ENCODE measurements at regions not wholly inside any gene's neighbourhood (a gene's known extent, or its start where the extent isn't known, plus 50 kb on each side); places are given as distances from the start of the nearest gene placed in this dataset.
"Not testable (repeated sequence)": the region's sequence is repeated elsewhere in the genome, so short reads cannot be mapped to it uniquely, and the experiment has no call there.

- H3K36me3 Mint-ChIP-seq = peaks cover 1% of the 10 kb centered on the region
- H3K4me1 Mint-ChIP-seq = peaks cover 9 to 22% (median 13%) of the 10 kb centered on the region in 3 donors
Measured at GRCh38 chr7:45255187-45255586, 97.6 kb downstream of the RAMP3 start.

DNA sequence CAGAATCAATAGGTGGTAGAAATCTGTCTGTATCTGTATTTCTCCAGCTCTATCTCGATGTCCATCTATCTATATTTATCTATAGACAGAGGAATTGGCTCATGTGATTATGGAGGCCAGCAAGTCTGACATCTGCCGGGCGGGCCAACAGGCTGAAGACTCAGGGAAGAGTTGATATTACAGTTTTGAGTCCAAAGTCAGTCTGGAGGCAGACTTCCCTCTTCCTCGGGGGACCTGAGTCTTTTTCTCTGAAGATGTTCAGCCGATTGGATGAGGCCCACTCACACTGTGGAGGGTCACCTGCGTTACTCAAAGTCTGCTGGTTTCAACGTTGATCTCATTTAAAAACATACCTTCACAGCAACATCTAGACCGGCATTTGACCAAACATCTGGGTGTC, 98.7 kb downstream of the RAMP3 start:
- H3K36me3 Mint-ChIP-seq = no peaks in the 10 kb centered on the region
- H3K9me3 Mint-ChIP-seq = no peaks in the 10 kb centered on the region
- peaks cover 9 to 23% (median 13%) of the 10 kb centered on the region in 3 donors for H3K4me1 Mint-ChIP-seq
- H3K27me3 Mint-ChIP-seq = peaks cover 33% of the 10 kb centered on the region
- H3K27ac Mint-ChIP-seq = no peak overlapping the region
- H3K4me3 Mint-ChIP-seq = peak overlapping the region in 1 of 4 donors; percentile 20

More at GRCh38 chr7:45255187-45255586, 97.6 kb downstream of the RAMP3 start:
- no peak overlapping the region for H3K4me3 Mint-ChIP-seq
- peaks cover 33% of the 10 kb centered on the region for H3K27me3 Mint-ChIP-seq
- H3K9me3 Mint-ChIP-seq = no peaks in the 10 kb centered on the region
- no peak overlapping the region for H3K27ac Mint-ChIP-seq

DNA sequence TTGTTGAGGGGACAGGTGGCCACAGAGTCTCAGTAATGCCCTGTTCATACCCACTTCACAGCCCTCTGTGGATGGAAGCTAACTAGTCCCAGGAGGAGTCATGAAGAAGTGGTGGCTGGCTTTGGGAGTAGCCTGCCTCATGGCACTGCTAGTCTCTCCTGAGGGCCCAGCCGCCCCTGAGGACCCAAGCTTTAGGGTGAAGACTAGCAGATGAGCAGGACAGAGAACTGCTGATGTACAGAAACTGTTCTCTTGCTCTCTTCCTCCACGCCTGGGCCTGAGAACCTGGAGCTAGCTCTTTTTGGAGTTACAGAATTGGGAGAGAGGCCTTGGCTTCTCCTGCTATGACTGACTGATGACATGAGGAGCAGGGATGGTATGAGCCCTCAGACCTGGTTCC, 99.2 kb downstream of the RAMP3 start:
- peaks cover 33% of the 10 kb centered on the region for H3K27me3 Mint-ChIP-seq

DNA sequence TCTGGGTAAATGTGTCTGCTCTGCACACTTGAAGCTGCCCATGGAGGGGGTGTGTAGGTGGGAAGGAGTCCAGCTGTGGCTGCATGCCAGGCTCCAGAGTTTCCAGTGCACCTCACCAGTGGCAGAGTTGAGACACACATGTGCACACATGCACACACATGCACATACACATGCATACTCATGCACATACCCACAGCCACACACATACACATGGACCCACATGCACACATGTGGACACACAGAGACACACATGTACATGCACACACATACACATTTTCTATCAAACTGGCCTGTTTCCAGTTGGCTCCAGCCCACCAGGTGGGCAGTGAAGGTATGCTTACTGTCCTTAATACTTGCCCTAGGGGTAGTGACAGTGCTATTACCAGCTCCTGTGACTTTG, 99.7 kb downstream of the RAMP3 start:
- Mint-ChIP-seq H3K27ac (no peak overlapping the region), H3K4me3 (peak overlapping the region in 1 of 4 donors; percentile 38), H3K27me3 (peaks cover 34% of the 10 kb centered on the region)

More for the DNA sequence above, 99.2 kb downstream of the RAMP3 start:
- Mint-ChIP-seq H3K4me3 (no peak overlapping the region), H3K9me3 (no peaks in the 10 kb centered on the region), H3K36me3 (no peaks in the 10 kb centered on the region), H3K4me1 (peaks cover 9 to 23% (median 13%) of the 10 kb centered on the region in 3 donors), H3K27ac (no peak overlapping the region)

GRCh38 chr7:45258533-45259226, 101.1 kb downstream of the RAMP3 start:
- H3K4me1 Mint-ChIP-seq = peaks cover 9 to 23% (median 11%) of the 10 kb centered on the region in 3 donors

More for the DNA sequence above, 99.7 kb downstream of the RAMP3 start:
- peaks cover 9 to 23% (median 13%) of the 10 kb centered on the region in 3 donors for H3K4me1 Mint-ChIP-seq
- H3K36me3 Mint-ChIP-seq = no peaks in the 10 kb centered on the region
- peaks cover 2 to 3% (median 2%) of the 10 kb centered on the region in 3 donors for H3K9me3 Mint-ChIP-seq

DNA sequence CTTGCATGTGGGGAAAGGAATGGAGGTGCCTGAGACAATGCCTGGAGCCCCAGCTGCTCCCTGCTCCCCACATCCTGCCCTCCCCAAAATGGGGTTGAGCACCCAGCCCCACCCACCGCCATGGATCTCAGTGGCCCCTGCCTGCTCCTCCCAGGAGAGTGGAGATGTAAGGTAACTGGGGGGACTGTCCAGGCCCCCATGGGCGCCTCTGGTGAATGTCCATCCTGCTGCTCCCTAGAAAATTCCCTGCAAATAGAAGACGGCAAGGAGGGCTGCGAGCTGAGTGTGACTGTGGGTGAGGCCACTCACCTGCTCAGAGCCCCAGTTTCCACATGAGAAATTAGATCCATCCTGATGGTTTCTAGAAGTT, 101.6 kb downstream of the RAMP3 start:
- peaks cover 9 to 23% (median 11%) of the 10 kb centered on the region in 3 donors for H3K4me1 Mint-ChIP-seq
- H3K36me3 Mint-ChIP-seq = no peaks in the 10 kb centered on the region
- H3K4me3 Mint-ChIP-seq = no peak overlapping the region
- H3K27ac Mint-ChIP-seq = no peak overlapping the region
- H3K27me3 Mint-ChIP-seq = peaks cover 31% of the 10 kb centered on the region
- peaks cover 2 to 14% (median 7%) of the 10 kb centered on the region in 3 donors for H3K9me3 Mint-ChIP-seq

More at GRCh38 chr7:45258533-45259226, 101.1 kb downstream of the RAMP3 start:
- Mint-ChIP-seq H3K9me3 (peaks cover 2 to 14% (median 7%) of the 10 kb centered on the region in 3 donors), H3K27me3 (peaks cover 35% of the 10 kb centered on the region), H3K36me3 (no peaks in the 10 kb centered on the region), H3K4me3 (peak overlapping the region in 2 of 4 donors; percentile 13 to 84), H3K27ac (peak overlapping the region in 1 of 3 donors; percentile 20)

DNA sequence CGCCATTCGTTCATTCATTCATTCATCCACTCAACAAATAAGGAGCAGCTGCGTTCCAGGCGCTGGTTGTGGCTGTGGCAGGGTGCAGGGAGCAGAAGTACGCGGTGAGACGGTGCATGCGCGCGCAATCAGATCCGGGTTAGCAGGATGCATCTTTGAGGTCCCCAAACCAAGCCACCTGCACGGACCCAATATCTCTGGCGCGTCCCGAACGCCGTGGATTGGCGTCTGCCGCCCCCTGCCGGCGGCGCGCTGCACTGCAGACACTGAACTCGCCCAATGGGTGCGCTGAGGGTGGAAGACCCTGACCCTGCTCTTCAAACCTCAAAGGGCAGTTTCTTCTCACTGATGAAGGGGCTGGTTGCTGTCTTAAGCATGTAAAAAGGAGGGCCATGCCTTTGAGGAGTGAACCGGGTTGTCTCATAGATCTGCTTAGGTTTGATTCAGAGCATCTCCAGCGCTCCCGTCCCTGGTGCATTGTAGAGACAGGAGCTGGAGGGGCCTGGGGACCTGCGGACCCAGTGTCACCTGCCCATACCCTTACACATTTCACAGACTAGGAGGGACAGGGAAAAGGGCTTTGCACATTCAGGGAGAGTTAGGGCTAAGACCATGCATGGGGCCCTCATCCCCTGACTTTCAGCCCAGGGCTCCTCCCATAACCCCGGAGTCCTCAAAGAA, 102.5 kb downstream of the RAMP3 start:
- Mint-ChIP-seq H3K9me3 (peaks cover 2 to 14% (median 7%) of the 10 kb centered on the region in 3 donors), H3K4me3 (peak overlapping the region in 2 of 4 donors; percentile 28 to 63), H3K36me3 (no peaks in the 10 kb centered on the region), H3K27me3 (peaks cover 28% of the 10 kb centered on the region), H3K4me1 (peaks cover 9 to 23% (median 11%) of the 10 kb centered on the region in 3 donors), H3K27ac (no peak overlapping the region)

DNA sequence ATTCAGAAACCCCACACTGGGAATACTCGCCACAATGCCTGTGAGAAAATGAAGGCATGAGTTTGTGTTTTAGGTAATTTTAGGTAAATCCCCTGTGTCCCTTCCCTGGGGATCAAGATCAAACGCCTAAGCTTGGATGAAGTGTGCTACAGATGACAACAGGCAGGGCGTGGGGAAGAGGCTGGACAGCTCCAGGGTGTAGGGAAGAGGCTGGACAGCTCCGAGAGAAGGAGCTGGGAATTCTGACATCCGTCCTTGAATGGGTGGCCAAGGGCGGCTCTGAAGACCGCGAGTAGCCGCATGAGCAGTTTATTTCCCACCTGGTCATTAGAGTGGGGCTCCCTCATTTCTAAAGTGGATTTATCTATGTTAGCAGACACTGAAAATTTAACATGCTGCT, 109.7 kb downstream of the RAMP3 start:
- H3K9me3 Mint-ChIP-seq = peaks cover 0 to 12% (median 7%) of the 10 kb centered on the region in 3 donors
- no peak overlapping the region for H3K4me3 Mint-ChIP-seq
- peaks cover 2% of the 10 kb centered on the region for H3K36me3 Mint-ChIP-seq
- peaks cover 22% of the 10 kb centered on the region for H3K27me3 Mint-ChIP-seq
- H3K4me1 Mint-ChIP-seq = no peaks in the 10 kb centered on the region
- no peak overlapping the region for H3K27ac Mint-ChIP-seq

DNA sequence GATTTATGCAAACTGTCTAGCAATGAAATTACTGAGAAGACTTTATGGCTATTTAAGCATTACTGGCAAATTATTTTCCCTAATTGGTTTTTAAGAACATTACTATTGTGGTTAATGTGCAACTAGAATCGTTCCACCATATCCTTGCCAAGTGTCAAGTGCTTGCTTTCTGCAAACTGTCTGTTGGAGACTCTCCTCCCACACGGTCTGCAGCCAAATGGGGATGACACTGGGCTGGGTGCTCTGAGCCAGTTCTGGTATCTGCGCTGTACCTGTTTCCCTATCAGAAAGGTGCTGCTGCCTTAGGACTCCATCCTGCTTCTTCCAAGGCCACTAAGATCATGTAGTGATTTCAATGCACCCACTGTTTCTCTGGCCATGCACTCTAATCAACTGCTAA, 110.4 kb downstream of the RAMP3 start:
- Mint-ChIP-seq H3K9me3 (peaks cover 0 to 13% (median 6%) of the 10 kb centered on the region in 3 donors), H3K4me3 (no peak overlapping the region), H3K27ac (no peak overlapping the region), H3K36me3 (peaks cover 2% of the 10 kb centered on the region), H3K27me3 (peaks cover 20% of the 10 kb centered on the region), H3K4me1 (no peaks in the 10 kb centered on the region)

DNA sequence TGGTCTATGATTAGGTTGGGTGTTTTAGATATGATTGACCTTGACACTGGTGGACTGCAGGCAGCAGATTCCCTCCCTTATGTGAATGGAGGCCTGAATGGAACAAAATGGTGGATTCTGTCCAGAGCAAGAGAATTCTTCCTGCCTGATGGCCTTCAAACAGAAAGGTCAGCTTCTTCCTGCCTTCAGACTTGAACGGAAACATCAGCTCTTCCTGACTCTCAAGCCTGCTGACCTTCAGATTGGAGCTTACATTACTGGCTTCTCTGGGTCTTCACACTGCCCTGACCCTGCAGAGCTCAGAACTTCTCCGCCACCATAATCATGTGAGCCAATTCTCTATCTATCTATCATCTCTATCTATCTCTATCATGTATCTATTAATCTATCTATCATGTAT, 111.6 kb downstream of the RAMP3 start:
- H3K27ac Mint-ChIP-seq = no peak overlapping the region
- H3K4me1 Mint-ChIP-seq = no peaks in the 10 kb centered on the region
- H3K27me3 Mint-ChIP-seq = peaks cover 20% of the 10 kb centered on the region
- peaks cover 2% of the 10 kb centered on the region for H3K36me3 Mint-ChIP-seq
- H3K4me3 Mint-ChIP-seq = no peak overlapping the region
- H3K9me3 Mint-ChIP-seq = peaks cover 0 to 12% (median 4%) of the 10 kb centered on the region in 3 donors

- peaks cover 0 to 3% (median 2%) of the 10 kb centered on the region in 3 donors for H3K9me3 Mint-ChIP-seq
- H3K4me1 Mint-ChIP-seq = peaks cover 0 to 2% (median 0%) of the 10 kb centered on the region in 3 donors
- no peak overlapping the region for H3K4me3 Mint-ChIP-seq
- H3K36me3 Mint-ChIP-seq = no peaks in the 10 kb centered on the region
- H3K27me3 Mint-ChIP-seq = peaks cover 9% of the 10 kb centered on the region
- H3K27ac Mint-ChIP-seq = no peak overlapping the region
Measured at GRCh38 chr7:45278763-45279398, 121.3 kb downstream of the RAMP3 start.

DNA sequence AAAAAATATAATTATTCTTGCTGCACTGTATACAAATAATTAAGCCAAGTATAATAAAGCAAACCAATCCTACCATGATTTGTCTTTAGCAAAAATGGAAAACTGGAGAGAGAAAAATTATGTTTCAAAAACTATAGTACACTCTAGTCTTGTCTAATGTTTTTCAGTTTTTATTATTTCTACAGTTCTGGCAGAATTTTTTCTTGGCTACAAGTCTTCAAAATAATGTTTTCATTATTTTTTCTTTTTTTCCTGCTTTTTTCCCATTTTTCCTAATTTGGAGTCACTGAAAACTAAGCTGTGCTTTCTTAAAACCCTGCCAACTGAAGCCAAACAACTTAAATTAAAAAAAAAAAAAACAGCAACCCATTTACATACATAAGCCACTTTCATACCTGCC, 132.0 kb downstream of the RAMP3 start:
- Mint-ChIP-seq H3K27me3 (peaks cover 10% of the 10 kb centered on the region), H3K9me3 (peaks cover 3 to 12% (median 8%) of the 10 kb centered on the region in 3 donors)
- H3K4me3 Mint-ChIP-seq, H3K36me3 Mint-ChIP-seq, H3K4me1 Mint-ChIP-seq, H3K27ac Mint-ChIP-seq: not testable (repeated sequence)

DNA sequence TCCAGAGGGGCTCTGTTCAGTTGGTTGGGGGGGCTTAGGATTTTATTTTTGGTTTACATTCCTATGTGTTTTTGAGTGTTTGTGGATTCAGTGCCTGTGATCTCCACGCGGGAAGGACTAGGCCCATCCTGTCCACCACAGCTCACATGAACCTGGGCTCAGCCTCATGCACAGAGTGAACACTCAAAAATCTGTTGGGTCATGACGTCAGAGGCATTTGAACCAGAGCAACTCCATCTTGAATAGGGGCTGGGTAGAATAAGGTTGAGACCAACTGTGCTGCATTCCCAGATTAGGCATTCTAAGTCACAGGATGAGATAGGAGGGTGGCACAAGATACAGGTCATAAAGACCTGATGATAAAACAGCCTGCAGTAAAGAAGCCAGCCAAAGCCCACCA, 133.3 kb downstream of the RAMP3 start:
- H3K4me3 Mint-ChIP-seq = no peak overlapping the region
- H3K36me3 Mint-ChIP-seq = peaks cover 2% of the 10 kb centered on the region
- no peak overlapping the region for H3K27ac Mint-ChIP-seq
- no peaks in the 10 kb centered on the region for H3K4me1 Mint-ChIP-seq
- H3K9me3 Mint-ChIP-seq = peaks cover 3 to 12% (median 8%) of the 10 kb centered on the region in 3 donors
- peaks cover 14% of the 10 kb centered on the region for H3K27me3 Mint-ChIP-seq

DNA sequence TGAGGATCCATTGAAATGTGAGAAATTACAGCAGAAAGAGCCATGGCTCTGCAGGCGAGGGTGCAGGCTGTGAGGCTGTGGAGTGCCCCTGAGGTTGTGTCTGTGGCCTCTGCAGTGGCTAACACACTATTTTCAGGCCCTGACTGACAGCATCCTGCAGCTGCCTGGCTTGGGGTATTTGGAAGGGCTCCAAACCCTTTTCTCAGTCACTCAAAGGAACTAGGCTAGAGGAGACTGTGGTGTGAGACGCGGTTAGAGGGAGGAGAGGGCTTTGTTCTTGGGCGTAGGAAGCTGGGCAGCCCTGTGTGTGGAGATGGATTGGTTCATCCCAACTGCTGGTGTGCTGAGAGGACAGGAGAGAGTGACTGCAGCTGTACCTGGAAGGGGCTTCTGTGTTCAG, 134.9 kb downstream of the RAMP3 start:
- peaks cover 16% of the 10 kb centered on the region for H3K27me3 Mint-ChIP-seq
- H3K4me1 Mint-ChIP-seq = no peaks in the 10 kb centered on the region
- H3K27ac Mint-ChIP-seq = no peak overlapping the region
- peaks cover 2% of the 10 kb centered on the region for H3K36me3 Mint-ChIP-seq
- peaks cover 3 to 10% (median 8%) of the 10 kb centered on the region in 3 donors for H3K9me3 Mint-ChIP-seq
- no peak overlapping the region for H3K4me3 Mint-ChIP-seq

GRCh38 chr7:45293295-45293942, 135.8 kb downstream of the RAMP3 start:
- no peak overlapping the region for H3K27ac Mint-ChIP-seq
- no peaks in the 10 kb centered on the region for H3K4me1 Mint-ChIP-seq
- peaks cover 1 to 6% (median 6%) of the 10 kb centered on the region in 3 donors for H3K9me3 Mint-ChIP-seq
- peaks cover 12% of the 10 kb centered on the region for H3K27me3 Mint-ChIP-seq
- H3K36me3 Mint-ChIP-seq = peaks cover 2% of the 10 kb centered on the region
- no peak overlapping the region for H3K4me3 Mint-ChIP-seq
